LNCaP clone FGC (cell line): ENCODE measurements at regions not wholly inside any gene's neighbourhood (a gene's known extent, or its start where the extent isn't known, plus 50 kb on each side); places are given as distances from the start of the nearest gene placed in this dataset.
"Not testable (repeated sequence)": the region's sequence is repeated elsewhere in the genome, so short reads cannot be mapped to it uniquely, and the experiment has no call there.

Source experiments
- DNase-seq: peaks from one replicate; pipeline ENCODE4 v3.0.0-alpha.2; 2011; ENCODE audit warnings: low read depth
- H3K4me3 ChIP-seq: 2 replicates; pipeline ENCODE4 v1.5.1; 2011; ENCODE audit warnings: mild to moderate bottlenecking, low read depth, low read length, control low read depth
- TF ChIP-seq, protein P1 (sequence below): IDR thresholded peaks from 2 replicates; pipeline ENCODE4 v1.5.1; 2012; ENCODE audit warnings: mild to moderate bottlenecking; ENCODE audit not compliant: control insufficient read depth, insufficient read depth; ENCODE audit errors: extremely low read depth

DNA sequence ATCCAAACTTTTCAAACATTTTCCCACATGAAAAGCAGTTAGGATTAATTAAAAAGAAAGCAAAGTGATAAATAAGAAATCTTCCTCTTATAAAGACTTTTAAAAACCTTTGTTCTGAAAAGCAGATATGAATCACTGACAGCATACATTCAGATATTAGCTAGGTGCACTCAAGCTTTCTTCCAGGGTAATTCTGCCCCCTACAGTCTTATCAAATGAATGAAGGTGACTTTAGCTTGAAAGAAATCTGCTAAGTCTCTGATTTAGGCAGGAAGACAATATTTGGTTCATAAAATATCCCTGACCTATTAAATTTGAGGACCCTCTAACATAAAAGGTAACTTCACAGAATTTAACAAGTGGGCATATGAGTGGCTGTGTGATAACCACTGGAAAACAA lies 209.1 kb upstream of the FAM47A start:
- no peak for DNase-seq
- TF ChIP-seq, protein P1, sequence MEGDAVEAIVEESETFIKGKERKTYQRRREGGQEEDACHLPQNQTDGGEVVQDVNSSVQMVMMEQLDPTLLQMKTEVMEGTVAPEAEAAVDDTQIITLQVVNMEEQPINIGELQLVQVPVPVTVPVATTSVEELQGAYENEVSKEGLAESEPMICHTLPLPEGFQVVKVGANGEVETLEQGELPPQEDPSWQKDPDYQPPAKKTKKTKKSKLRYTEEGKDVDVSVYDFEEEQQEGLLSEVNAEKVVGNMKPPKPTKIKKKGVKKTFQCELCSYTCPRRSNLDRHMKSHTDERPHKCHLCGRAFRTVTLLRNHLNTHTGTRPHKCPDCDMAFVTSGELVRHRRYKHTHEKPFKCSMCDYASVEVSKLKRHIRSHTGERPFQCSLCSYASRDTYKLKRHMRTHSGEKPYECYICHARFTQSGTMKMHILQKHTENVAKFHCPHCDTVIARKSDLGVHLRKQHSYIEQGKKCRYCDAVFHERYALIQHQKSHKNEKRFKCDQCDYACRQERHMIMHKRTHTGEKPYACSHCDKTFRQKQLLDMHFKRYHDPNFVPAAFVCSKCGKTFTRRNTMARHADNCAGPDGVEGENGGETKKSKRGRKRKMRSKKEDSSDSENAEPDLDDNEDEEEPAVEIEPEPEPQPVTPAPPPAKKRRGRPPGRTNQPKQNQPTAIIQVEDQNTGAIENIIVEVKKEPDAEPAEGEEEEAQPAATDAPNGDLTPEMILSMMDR = peak; percentile 19; the same call in 1 of the 2 replicates
- no peak overlapping the region for H3K4me3 ChIP-seq

DNA sequence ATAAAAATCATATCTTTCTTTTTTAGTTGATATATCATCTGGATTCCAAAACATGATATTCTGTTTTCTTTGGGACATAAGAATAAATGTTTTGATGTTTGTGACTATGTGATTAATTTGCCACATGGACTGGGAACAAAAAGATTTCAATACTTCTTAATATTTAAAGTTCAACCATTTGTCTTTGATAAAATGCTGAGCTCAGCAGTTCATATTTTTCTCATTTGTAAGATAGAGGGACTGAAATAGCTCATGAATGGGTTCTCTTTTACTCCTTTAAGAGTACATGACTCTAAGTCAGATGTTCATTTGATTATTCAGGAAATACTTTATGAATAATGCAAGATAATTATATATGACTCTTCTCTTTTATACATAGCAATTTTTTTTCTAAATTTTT lies 205.9 kb upstream of the FAM47A start:
- no peak overlapping the region for H3K4me3 ChIP-seq
- no peak for DNase-seq
- TF ChIP-seq, protein P1 = no peak

DNA sequence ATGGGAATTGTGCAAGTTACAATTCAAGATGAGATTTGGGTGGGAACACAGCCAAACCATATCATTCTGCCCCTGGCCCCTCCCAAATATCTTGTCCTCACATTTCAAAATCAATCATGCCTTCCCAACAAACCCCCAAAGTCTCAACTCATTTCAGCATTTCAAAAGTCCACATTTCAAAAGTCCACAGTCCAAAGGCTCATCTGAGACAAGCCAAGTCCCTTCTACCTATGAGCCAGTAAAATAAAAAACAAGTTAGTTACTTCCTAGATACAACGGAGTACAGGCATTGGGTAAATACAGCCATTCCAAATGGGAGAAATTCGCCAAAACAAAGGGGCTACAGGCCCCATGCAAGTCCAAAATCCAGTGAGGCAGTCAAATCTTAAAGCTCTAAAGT lies 203.3 kb upstream of the FAM47A start:
- H3K4me3 ChIP-seq = not testable (repeated sequence)

DNA sequence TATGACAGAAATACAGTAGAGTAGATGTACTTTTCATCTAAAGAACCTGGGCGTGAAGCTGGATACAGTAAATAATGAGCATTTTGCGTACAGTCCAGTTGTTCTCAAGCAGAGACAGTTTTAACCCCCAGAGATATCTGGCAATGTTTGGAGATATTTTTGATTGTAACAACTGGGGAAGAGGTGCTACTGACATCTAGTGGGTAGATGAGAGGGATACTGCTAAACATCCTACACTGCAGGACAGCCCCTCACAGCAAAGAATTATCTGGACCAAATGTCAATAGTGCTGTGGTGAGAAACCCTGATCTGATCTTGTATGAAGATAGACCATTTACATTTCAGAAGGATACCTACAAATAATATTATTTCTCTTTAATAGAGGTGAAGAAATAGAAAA lies 200.2 kb upstream of the FAM47A start:
- TF ChIP-seq, protein P1 = peak; percentile 50
- no peak overlapping the region for H3K4me3 ChIP-seq
- no peak for DNase-seq

More for the DNA sequence above, 203.3 kb upstream of the FAM47A start:
- not testable (repeated sequence) for DNase-seq

DNA sequence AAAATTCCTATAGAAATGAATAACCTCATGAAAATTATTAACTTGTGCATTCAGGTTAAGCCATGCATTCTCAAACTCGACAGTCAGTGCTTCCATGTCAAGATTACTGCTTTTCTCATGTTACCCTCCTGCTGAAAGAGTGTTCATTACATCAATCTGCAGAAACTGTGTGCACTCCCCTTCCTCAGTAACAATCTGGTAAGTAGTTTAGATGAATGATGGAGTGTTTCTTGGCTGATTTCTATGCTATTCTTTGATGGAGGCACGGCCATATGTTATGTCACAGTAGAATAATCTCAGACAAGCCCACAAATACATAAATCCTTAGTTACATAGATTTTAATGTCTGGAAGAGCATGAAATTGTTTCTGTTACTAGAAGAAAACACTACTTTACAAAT lies 193.3 kb upstream of the FAM47A start:
- TF ChIP-seq, protein P1 = no peak

DNA sequence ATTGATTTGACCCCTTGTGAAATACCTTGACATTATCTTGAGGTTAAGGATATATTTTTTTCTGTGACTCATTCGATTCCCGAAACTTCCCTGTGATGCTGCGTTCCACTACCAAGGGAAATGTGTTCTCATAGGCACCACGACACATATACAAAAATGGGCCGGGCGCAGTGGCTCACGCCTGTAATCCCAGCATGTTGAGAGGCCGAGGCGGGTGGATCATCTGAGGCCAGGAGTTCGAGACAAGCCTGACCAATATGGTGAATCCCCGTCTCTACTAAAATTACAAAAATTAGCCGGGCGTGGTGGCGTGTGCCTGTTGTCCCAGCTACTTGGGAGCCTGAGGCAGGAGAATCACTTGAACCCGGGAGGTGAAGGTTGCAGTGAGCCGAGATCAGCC lies 188.3 kb upstream of the FAM47A start:
- DNase-seq, H3K4me3 ChIP-seq: not testable (repeated sequence)

More for the DNA sequence above, 193.3 kb upstream of the FAM47A start:
- DNase-seq = no peak
- no peak overlapping the region for H3K4me3 ChIP-seq

DNA sequence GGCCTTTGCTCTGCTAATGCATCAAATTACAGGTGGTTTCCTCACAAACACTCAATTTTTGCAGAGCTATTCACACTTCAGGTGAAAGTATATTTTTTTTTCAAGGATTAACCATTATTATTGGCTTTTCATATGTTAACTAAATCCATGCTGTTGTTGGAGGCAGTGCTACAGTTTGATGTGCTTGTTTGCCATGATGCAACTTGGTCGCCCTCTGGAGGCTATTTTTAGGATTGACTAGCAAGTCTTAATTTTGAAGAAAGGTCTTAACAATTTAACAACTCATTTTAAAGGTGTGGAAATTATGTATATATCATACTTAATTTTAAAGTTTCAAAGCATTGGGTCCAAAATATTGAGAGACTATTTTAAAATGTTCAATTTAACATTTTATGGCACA lies 168.8 kb upstream of the FAM47A start:
- TF ChIP-seq, protein P1 = peak; percentile 56
- H3K4me3 ChIP-seq = no peak overlapping the region
- DNase-seq = peak; percentile 25

DNA sequence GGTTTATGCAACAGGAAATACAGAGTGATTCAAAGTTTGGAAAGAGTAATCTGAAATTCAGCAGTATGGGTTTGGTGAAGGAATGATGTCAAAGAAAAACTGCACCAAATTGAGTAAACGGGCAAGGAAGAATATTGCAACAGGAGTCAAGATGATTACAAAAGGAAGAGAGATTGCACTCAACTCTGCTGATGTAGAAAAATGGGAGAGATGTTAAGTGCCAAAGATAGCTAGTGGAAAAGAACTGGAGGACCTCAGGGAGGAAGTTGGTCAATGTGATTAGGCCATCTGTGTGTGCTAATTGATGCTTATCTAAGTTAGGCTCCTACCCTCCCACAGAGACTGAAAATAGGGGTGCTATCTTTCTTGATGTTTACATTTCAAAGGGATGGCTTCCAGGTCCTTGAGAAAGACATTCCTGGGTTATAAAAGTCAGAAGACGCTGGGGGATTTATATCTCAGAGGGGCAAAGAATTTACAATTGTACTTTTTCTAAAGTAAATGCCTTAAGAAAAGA lies 167.4 kb upstream of the FAM47A start:
- no peak for DNase-seq
- H3K4me3 ChIP-seq = no peak overlapping the region
- TF ChIP-seq, protein P1 = no peak
